Bronchial epithelial cell (primary cell): ENCODE measurements at regions not wholly inside any gene's neighbourhood (a gene's known extent, or its start where the extent isn't known, plus 50 kb on each side); places are given as distances from the start of the nearest gene placed in this dataset.

Source experiments
- DNase-seq: peaks from one replicate; pipeline ENCODE4 v3.0.0-alpha.2; 2010; ENCODE audit warnings: low read depth
- FAIRE-seq: peaks from 2 replicates; lab custom pipeline; 2011; peaks lifted over from hg19 to GRCh38; lab: Jason Lieb, UNC
- H3K27me3 ChIP-seq: 2 replicates; pipeline ENCODE4 v1.5.1; 2011; ENCODE audit warnings: low read length; ENCODE audit not compliant: control insufficient read depth, insufficient read depth
- H3K36me3 ChIP-seq: 2 replicates; pipeline ENCODE4 v1.5.1; 2011; ENCODE audit warnings: low read length; ENCODE audit not compliant: control insufficient read depth, insufficient read depth
- H3K4me3 ChIP-seq: 2 replicates; pipeline ENCODE4 v1.5.1; 2011; ENCODE audit warnings: mild to moderate bottlenecking, low read depth, low read length, control low read depth
- CTCF ChIP-seq: IDR thresholded peaks from 2 replicates; pipeline ENCODE4 v1.5.1; 2011; ENCODE audit warnings: mild to moderate bottlenecking, moderate library complexity, low read length, control low read depth, inconsistent platforms; ENCODE audit not compliant: insufficient read depth, severe bottlenecking

DNA sequence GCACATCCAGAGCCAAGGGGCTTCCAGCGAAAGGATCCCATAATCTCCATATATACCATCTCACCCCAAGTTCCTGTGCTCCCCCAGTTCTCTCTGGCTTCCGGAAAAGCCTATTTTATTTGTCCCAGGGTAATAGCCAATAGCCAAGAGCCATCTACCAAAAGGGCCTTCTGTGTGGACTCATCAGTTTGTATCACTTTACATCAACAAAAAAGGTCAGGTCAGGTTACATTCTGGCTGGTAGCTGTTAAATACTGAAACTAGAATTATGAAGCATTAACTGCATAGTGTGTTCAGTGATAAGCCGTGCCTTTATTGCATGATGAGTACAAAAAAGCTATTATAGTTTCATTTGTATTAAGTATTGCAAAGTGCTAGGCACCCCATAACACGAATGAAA lies 223.7 kb downstream of the IRS1 start:
- FAIRE-seq = no peak
- Histone ChIP-seq H3K27me3 (no peaks in the 10 kb centered on the region), H3K36me3 (no peaks in the 10 kb centered on the region), H3K4me3 (no peak overlapping the region)
- no peak for DNase-seq
- TF ChIP-seq CTCF = no peak

DNA sequence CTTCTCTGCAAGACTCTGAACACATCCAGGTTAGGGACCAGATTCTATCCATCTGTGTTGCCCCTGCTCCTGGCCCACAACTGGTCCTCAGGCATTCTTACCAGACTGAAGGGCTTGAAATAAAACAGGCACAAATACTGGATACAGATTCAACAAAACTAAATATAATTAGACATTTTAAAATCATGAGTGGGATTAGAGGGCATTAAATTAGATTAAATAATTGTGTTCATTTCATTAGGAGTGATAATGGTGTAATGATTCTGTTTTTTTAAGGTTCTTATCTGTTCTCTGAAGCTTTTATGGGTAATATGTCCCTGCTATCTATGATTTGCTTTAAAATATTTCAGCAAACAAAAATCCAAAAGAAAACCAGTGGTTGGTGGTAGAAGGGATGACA lies 226.5 kb downstream of the IRS1 start:
- Histone ChIP-seq H3K4me3 (no peak overlapping the region), H3K27me3 (no peaks in the 10 kb centered on the region), H3K36me3 (no peaks in the 10 kb centered on the region)
- TF ChIP-seq CTCF = no peak
- DNase-seq = no peak
- FAIRE-seq = no peak

- Histone ChIP-seq H3K36me3 (no peaks in the 10 kb centered on the region), H3K4me3 (no peak overlapping the region), H3K27me3 (no peaks in the 10 kb centered on the region)
- DNase-seq (peak; percentile 93), FAIRE-seq (peak; percentile 95)
- TF ChIP-seq CTCF = no peak
Observed at GRCh38 chr2:226564667-226565066, 235.0 kb downstream of the IRS1 start.

- no peak for FAIRE-seq
- DNase-seq = peak; percentile 87
- H3K27me3 ChIP-seq = no peaks in the 10 kb centered on the region
- H3K36me3 ChIP-seq = no peaks in the 10 kb centered on the region
- no peak for TF ChIP-seq CTCF
- no peak overlapping the region for H3K4me3 ChIP-seq
Observed at GRCh38 chr2:226561962-226562361, 237.7 kb downstream of the IRS1 start.

GRCh38 chr2:226560325-226560724 lies 239.3 kb downstream of the IRS1 start:
- DNase-seq (no peak), FAIRE-seq (peak; percentile 83)
- H3K27me3 ChIP-seq = no peaks in the 10 kb centered on the region
- H3K4me3 ChIP-seq = no peak overlapping the region
- TF ChIP-seq CTCF = no peak
- H3K36me3 ChIP-seq = no peaks in the 10 kb centered on the region

DNA sequence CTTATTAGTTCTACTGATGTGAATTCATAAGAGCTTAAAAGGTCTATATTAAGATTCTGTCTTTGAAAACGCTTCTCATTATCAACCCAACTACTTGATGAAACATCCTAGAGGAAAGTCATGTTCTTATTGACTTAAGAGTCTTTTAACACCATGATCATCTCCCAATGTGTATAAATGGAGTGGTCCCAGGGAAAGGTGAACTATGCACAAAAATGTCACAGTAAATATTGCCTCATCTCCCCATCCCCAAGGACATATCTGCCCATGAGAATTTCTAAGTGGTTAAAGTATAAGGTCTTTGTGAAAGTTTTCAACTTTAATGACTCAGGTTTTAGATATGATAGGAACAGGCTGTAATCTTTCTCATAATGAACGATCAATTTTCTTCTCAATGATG lies 240.1 kb downstream of the IRS1 start:
- Histone ChIP-seq H3K27me3 (no peaks in the 10 kb centered on the region), H3K4me3 (no peak overlapping the region), H3K36me3 (no peaks in the 10 kb centered on the region)
- no peak for TF ChIP-seq CTCF
- FAIRE-seq (no peak), DNase-seq (no peak)
